ENCODE measurements at regions not wholly inside any gene's neighbourhood (a gene's known extent, or its start where the extent isn't known, plus 50 kb on each side); places are given as distances from the start of the nearest gene placed in this dataset.

DNA sequence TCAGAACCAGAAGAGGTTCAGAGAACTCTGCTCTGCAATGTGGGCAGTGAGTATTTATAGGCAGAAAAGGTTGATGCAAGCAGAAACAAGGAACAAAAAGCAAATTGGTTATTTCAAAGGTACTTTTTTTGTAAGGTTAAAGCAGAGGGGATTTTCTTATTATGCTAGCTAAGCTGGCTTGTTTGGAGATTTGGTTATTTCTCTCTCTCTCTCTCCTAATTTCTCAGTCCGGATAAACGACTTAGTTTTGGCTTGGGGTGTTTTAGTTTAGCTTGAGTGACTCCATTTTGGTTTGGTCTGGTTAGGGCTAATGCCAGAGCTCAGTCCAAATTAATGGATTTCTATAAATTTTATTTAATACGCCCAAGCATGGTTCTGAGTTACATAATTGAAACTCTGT lies 566.8 kb downstream of the SH2D4B start (continued):
- TF ChIP-seq, protein P1, sequence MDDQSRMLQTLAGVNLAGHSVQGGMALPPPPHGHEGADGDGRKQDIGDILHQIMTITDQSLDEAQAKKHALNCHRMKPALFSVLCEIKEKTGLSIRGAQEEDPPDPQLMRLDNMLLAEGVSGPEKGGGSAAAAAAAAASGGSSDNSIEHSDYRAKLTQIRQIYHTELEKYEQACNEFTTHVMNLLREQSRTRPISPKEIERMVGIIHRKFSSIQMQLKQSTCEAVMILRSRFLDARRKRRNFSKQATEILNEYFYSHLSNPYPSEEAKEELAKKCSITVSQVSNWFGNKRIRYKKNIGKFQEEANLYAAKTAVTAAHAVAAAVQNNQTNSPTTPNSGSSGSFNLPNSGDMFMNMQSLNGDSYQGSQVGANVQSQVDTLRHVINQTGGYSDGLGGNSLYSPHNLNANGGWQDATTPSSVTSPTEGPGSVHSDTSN (IDR thresholded peaks at IDR 0.05; ENCODE audit: insufficient replicate concordance, low read depth, low read length): no peak
- TF ChIP-seq JUNB (IDR thresholded peaks at IDR 0.05): no peak
- TF ChIP-seq ZNF274 (IDR thresholded peaks at IDR 0.05; ENCODE audit: insufficient read depth, insufficient read length): no peak
- no peak for TF ChIP-seq NFXL1 (IDR thresholded peaks at IDR 0.05; ENCODE audit: borderline replicate concordance)
- no peak for TF ChIP-seq RB1 (IDR thresholded peaks at IDR 0.05; ENCODE audit: borderline replicate concordance)
- no peak for TF ChIP-seq RELA (IDR thresholded peaks at IDR 0.05; ENCODE audit: borderline replicate concordance, partially characterized antibody)
- no peak for TF ChIP-seq MYB (IDR thresholded peaks at IDR 0.05; ENCODE audit: borderline replicate concordance, low read depth, low read length)
- no peak for TF ChIP-seq CHD2 (IDR thresholded peaks at IDR 0.05; ENCODE audit: borderline replicate concordance, low read depth, low read length)
- no peak for TF ChIP-seq STAT1 (conservative IDR thresholded peaks at IDR 0.05)
- no peak for TF ChIP-seq KLF5 (IDR thresholded peaks at IDR 0.05; ENCODE audit: partially characterized antibody)
- 0 out of 2 replicates have a peak, but pooled peaks have one; percentile 54 for TF ChIP-seq DPF2 (IDR thresholded peaks at IDR 0.05)
- no peak for TF ChIP-seq ZNF384 (IDR thresholded peaks at IDR 0.05; ENCODE audit: borderline replicate concordance, low read depth, low read length)
- TF ChIP-seq ZNF207 (IDR thresholded peaks at IDR 0.05; ENCODE audit: borderline replicate concordance): no peak
- no peak for TF ChIP-seq CBX3 (IDR thresholded peaks at IDR 0.05; ENCODE audit: borderline replicate concordance, low read depth)
- no peak for TF ChIP-seq ESRRA (IDR thresholded peaks at IDR 0.05; ENCODE audit: low read length)
- TF ChIP-seq, protein P2, sequence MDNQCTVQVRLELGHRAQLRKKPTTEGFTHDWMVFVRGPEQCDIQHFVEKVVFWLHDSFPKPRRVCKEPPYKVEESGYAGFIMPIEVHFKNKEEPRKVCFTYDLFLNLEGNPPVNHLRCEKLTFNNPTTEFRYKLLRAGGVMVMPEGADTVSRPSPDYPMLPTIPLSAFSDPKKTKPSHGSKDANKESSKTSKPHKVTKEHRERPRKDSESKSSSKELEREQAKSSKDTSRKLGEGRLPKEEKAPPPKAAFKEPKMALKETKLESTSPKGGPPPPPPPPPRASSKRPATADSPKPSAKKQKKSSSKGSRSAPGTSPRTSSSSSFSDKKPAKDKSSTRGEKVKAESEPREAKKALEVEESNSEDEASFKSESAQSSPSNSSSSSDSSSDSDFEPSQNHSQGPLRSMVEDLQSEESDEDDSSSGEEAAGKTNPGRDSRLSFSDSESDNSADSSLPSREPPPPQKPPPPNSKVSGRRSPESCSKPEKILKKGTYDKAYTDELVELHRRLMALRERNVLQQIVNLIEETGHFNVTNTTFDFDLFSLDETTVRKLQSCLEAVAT (IDR thresholded peaks at IDR 0.05): peak; percentile 38; the same call in 1 of the 2 replicates
- no peak; the same call in 1 of the 2 replicates for TF ChIP-seq RUNX3 (IDR thresholded peaks at IDR 0.05; ENCODE audit: low read length)
- no peak for TF ChIP-seq SREBF1 (IDR thresholded peaks at IDR 0.05; ENCODE audit: low read length)
- 0 out of 2 replicates have a peak, but pooled peaks have one; percentile 47 for TF ChIP-seq MEF2A (IDR thresholded peaks at IDR 0.05; ENCODE audit: insufficient read depth, low read depth, low read length)
- no peak for TF ChIP-seq RCOR1 (conservative IDR thresholded peaks at IDR 0.05; ENCODE audit: low read depth, low read length)
- TF ChIP-seq JUND (IDR thresholded peaks at IDR 0.05; ENCODE audit: low read depth, low read length): no peak
- TF ChIP-seq, protein P3, sequence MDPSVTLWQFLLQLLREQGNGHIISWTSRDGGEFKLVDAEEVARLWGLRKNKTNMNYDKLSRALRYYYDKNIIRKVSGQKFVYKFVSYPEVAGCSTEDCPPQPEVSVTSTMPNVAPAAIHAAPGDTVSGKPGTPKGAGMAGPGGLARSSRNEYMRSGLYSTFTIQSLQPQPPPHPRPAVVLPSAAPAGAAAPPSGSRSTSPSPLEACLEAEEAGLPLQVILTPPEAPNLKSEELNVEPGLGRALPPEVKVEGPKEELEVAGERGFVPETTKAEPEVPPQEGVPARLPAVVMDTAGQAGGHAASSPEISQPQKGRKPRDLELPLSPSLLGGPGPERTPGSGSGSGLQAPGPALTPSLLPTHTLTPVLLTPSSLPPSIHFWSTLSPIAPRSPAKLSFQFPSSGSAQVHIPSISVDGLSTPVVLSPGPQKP (IDR thresholded peaks at IDR 0.05; ENCODE audit: low read depth, low read length): no peak
- TF ChIP-seq ZSCAN29 (IDR thresholded peaks at IDR 0.05): no peak
- TF ChIP-seq STAT3 (IDR thresholded peaks at IDR 0.05; ENCODE audit: low read depth, low read length): no peak
- peak; percentile 75 for TF ChIP-seq MEF2B (IDR thresholded peaks at IDR 0.05; ENCODE audit: partially characterized antibody, poor library complexity, severe bottlenecking)
- TF ChIP-seq KDM1A (IDR thresholded peaks at IDR 0.05; ENCODE audit: borderline replicate concordance): no peak
- peak; percentile 85 for TF ChIP-seq MTA2 (IDR thresholded peaks at IDR 0.05; ENCODE audit: low read depth)
- TF ChIP-seq POLR2A (IDR thresholded peaks at IDR 0.05; ENCODE audit: low read depth, low read length): no peak
- no peak for TF ChIP-seq GATAD2B (conservative IDR thresholded peaks at IDR 0.05; ENCODE audit: low read depth)
- no peak for TF ChIP-seq ETV6 (conservative IDR thresholded peaks at IDR 0.05 in 1 of 2, IDR thresholded peaks at IDR 0.05 in 1 of 2; ENCODE audit: borderline replicate concordance in 1 of 2, low read depth in 1 of 2)
- TF ChIP-seq, protein P4, sequence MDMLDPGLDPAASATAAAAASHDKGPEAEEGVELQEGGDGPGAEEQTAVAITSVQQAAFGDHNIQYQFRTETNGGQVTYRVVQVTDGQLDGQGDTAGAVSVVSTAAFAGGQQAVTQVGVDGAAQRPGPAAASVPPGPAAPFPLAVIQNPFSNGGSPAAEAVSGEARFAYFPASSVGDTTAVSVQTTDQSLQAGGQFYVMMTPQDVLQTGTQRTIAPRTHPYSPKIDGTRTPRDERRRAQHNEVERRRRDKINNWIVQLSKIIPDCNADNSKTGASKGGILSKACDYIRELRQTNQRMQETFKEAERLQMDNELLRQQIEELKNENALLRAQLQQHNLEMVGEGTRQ (IDR thresholded peaks at IDR 0.05; ENCODE audit: borderline replicate concordance, low read depth, low read length): no peak
